IMR-90 (cell line): ENCODE measurements at regions not wholly inside any gene's neighbourhood (a gene's known extent, or its start where the extent isn't known, plus 50 kb on each side); places are given as distances from the start of the nearest gene placed in this dataset.

Source experiments
- BHLHE40 ChIP-seq: fragments of 150-350 bp; IDR thresholded peaks from 2 replicates; pipeline ENCODE4 v1.6.1; 2016; ENCODE audit warnings: mild to moderate bottlenecking, low read depth, low read length
- CHD1 ChIP-seq: IDR thresholded peaks from 2 replicates; pipeline ENCODE4 v1.6.1; 2012; ENCODE audit warnings: low read depth, low read length, improper control_type of control experiment
- CTCF ChIP-seq: conservative IDR thresholded peaks from 2 replicates; pipeline ENCODE4 v1.5.1; 2012; ENCODE audit warnings: mild to moderate bottlenecking, low read depth, low read length, improper control_type of control experiment
- ELK1 ChIP-seq: fragments of 150-350 bp; IDR thresholded peaks from 2 replicates; pipeline ENCODE4 v1.6.1; 2016; ENCODE audit warnings: low read depth, mild to moderate bottlenecking, low read length, moderate library complexity, borderline replicate concordance
- MAFK ChIP-seq: IDR thresholded peaks from 2 replicates; pipeline ENCODE4 v1.6.1; 2012; ENCODE audit warnings: low read depth, low read length, improper control_type of control experiment
- MAZ ChIP-seq: IDR thresholded peaks from 2 replicates; pipeline ENCODE4 v1.6.1; 2012; ENCODE audit warnings: low read depth, mild to moderate bottlenecking, low read length, improper control_type of control experiment, moderate library complexity, borderline replicate concordance
- MXI1 ChIP-seq: IDR thresholded peaks from 2 replicates; pipeline ENCODE4 v1.6.1; 2012; ENCODE audit warnings: low read depth, mild to moderate bottlenecking, low read length, moderate library complexity, borderline replicate concordance
- POLR2A ChIP-seq: IDR thresholded peaks from 2 replicates; pipeline ENCODE4 v1.6.1; 2012; ENCODE audit warnings: mild to moderate bottlenecking, low read depth, low read length
- RAD21 ChIP-seq: IDR thresholded peaks from 2 replicates; pipeline ENCODE4 v1.6.1; 2012; ENCODE audit warnings: low read length, improper control_type of control experiment
- SMC3 ChIP-seq: fragments of 150-350 bp; IDR thresholded peaks from 2 replicates; pipeline ENCODE4 v1.6.1; 2016; ENCODE audit warnings: low read depth, mild to moderate bottlenecking, antibody characterized with exemption, low read length, moderate library complexity
- USF2 ChIP-seq: fragments of 150-350 bp; IDR thresholded peaks from 2 replicates; pipeline ENCODE4 v1.6.1; 2017; ENCODE audit warnings: mild to moderate bottlenecking, antibody characterized with exemption, low read length, low read depth

- TF ChIP-seq CTCF (no peak), MAFK (peak; percentile 99), BHLHE40 (no peak), POLR2A (no peak), RAD21 (no peak), CHD1 (no peak), MXI1 (no peak), ELK1 (no peak), USF2 (no peak), SMC3 (no peak), MAZ (no peak)
These were observed 200.1 kb upstream of the NRXN1 start for GRCh38 chr2:51232027-51232426.
